Prostate gland (tissue), 2 donors: ENCODE measurements at regions not wholly inside any gene's neighbourhood (a gene's known extent, or its start where the extent isn't known, plus 50 kb on each side); places are given as distances from the start of the nearest gene placed in this dataset.

Source experiments
- DNase-seq: peaks from one replicate; pipeline ENCODE4 v3.0.0-alpha.2; 2019; ENCODE audit warnings: low spot score
- H3K27ac ChIP-seq, 2 donors: fragments of 200-600 bp; sonication (generic); 2 replicates each; pipeline ENCODE4 v1.5.1; 2017 to 2019
- H3K27me3 ChIP-seq: fragments of 200-600 bp; sonication (generic); replicated peaks from 2 replicates; pipeline ENCODE4 v1.5.1; 2019; ENCODE audit not compliant: insufficient read depth
- H3K36me3 ChIP-seq, 2 donors: fragments of 200-600 bp; sonication (generic); 1 replicate in 1 of 2; 2 replicates in 1 of 2; pipeline versions ENCODE4 v1.5.1 to v1.8.1; 2017 to 2019
- H3K4me1 ChIP-seq: fragments of 200-600 bp; sonication (generic); replicated peaks from 2 replicates; pipeline ENCODE4 v1.5.1; 2019
- H3K4me3 ChIP-seq, 2 donors: fragments of 200-600 bp; sonication (generic); 2 replicates each; pipeline ENCODE4 v1.5.1; 2017 to 2019
- H3K9me3 ChIP-seq: fragments of 200-600 bp; sonication (generic); 2 replicates; pipeline ENCODE4 v1.5.1; 2017
- CTCF ChIP-seq, 4 experiments: fragments of 200-600 bp in 2 of 4; fragments of 450-650 bp in 2 of 4; sonication (generic) in 2 of 4; IDR thresholded peaks; 1 replicate in 3 of 4; 2 replicates in 1 of 4; pipeline ENCODE4 v1.5.1; 2016 to 2019; ENCODE audit warnings: antibody characterized with exemption in 4 of 4, mild to moderate bottlenecking in 2 of 4, moderate library complexity in 2 of 4
- POLR2A ChIP-seq: fragments of 450-650 bp; IDR thresholded peaks from one replicate; pipeline ENCODE4 v1.6.1; 2016; ENCODE audit warnings: antibody characterized with exemption, mild to moderate bottlenecking
- POLR2AphosphoS5 ChIP-seq: sonication (generic); formaldehyde crosslinking; IDR thresholded peaks from one replicate; pipeline ENCODE4 v1.6.1; 2017; ENCODE audit warnings: antibody characterized with exemption
- WGBS: methylation state at CpG from one replicate; pipeline ENCODE4 v1.1.5; 2018; 5-methylcytosine and 5-hydroxymethylcytosine counted together
- intact Hi-C: fragments of 100-400 bp; cut with DNase I; formaldehyde crosslinking; loops from one replicate; pipeline ENCODE4 v1.14.2; 2022

- DNase-seq, result no peak
- Histone ChIP-seq H3K27me3 (no peaks in the 10 kb centered on the region), H3K9me3 (no peaks in the 10 kb centered on the region), H3K27ac (no peak overlapping the region), H3K36me3 (no peaks in the 10 kb centered on the region), H3K4me1 (no peaks in the 10 kb centered on the region), H3K4me3 (no peak overlapping the region)
- intact Hi-C loops, result no loop called here
- WGBS, result 95% methylated on average over 4 of the region's 4 CpGs
- TF ChIP-seq POLR2AphosphoS5, result no peak
- no peak for TF ChIP-seq CTCF (IDR thresholded peaks at IDR 0.05)
- no peak for TF ChIP-seq POLR2A
Measured at GRCh38 chr10:128609460-128609859, 483.2 kb upstream of the MKI67 start.

DNA sequence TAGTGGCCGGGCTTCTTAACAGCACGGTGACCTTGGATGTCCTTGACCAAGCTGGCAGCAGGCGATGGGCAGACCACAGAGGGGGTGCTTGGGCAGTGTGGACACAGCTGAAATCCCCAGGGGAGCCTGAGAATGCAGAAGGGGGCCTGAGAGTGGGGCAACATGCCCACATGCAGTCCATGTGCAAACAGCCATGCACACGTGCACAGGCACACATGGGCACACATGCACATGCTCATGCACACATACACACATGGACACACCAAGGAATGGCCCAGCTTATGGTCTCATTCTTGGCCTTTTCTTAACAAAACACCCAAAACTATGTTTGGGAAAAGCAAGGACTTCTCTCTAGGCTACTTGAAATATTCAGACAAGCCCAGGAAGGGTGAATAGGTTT lies 483.9 kb upstream of the MKI67 start:
- H3K27me3 ChIP-seq, result no peaks in the 10 kb centered on the region
- no peaks in the 10 kb centered on the region for H3K4me1 ChIP-seq
- no peaks in the 10 kb centered on the region for H3K36me3 ChIP-seq
- no peak for TF ChIP-seq POLR2A
- no peak for TF ChIP-seq POLR2AphosphoS5
- no peak for TF ChIP-seq CTCF (IDR thresholded peaks at IDR 0.05)
- WGBS, result 92% methylated on average over 4 of the region's 4 CpGs
- H3K4me3 ChIP-seq, result no peak overlapping the region
- no peak overlapping the region for H3K27ac ChIP-seq
- intact Hi-C loops, result no loop called here
- no peaks in the 10 kb centered on the region for H3K9me3 ChIP-seq
- no peak for DNase-seq

- 87% methylated on average over 7 of the region's 7 CpGs for WGBS
- intact Hi-C loops, result no loop called here
Measured at GRCh38 chr10:128612195-128612594, 486.0 kb upstream of the MKI67 start.

GRCh38 chr10:128612631-128613030 lies 486.4 kb upstream of the MKI67 start:
- TF ChIP-seq CTCF (IDR thresholded peaks at IDR 0.05) (no peak), POLR2AphosphoS5 (no peak), POLR2A (no peak)
- no peak overlapping the region for H3K4me3 ChIP-seq
- H3K27ac ChIP-seq, result no peak overlapping the region
- no peaks in the 10 kb centered on the region for H3K9me3 ChIP-seq
- no peak for DNase-seq
- no peaks in the 10 kb centered on the region for H3K27me3 ChIP-seq
- intact Hi-C loops, result no loop called here
- H3K4me1 ChIP-seq, result no peaks in the 10 kb centered on the region
- no peaks in the 10 kb centered on the region for H3K36me3 ChIP-seq
- 85% methylated on average over 9 of the region's 9 CpGs for WGBS

More at GRCh38 chr10:128612195-128612594, 486.0 kb upstream of the MKI67 start:
- H3K36me3 ChIP-seq, result no peaks in the 10 kb centered on the region
- no peaks in the 10 kb centered on the region for H3K9me3 ChIP-seq
- H3K27ac ChIP-seq, result no peak overlapping the region
- DNase-seq, result no peak
- no peak for TF ChIP-seq POLR2AphosphoS5
- no peak for TF ChIP-seq CTCF (IDR thresholded peaks at IDR 0.05)
- no peak for TF ChIP-seq POLR2A
- no peaks in the 10 kb centered on the region for H3K27me3 ChIP-seq
- no peak overlapping the region for H3K4me3 ChIP-seq
- no peaks in the 10 kb centered on the region for H3K4me1 ChIP-seq

GRCh38 chr10:128614016-128614605 lies 487.9 kb upstream of the MKI67 start:
- intact Hi-C loops, result no loop called here
- Histone ChIP-seq H3K36me3 (no peaks in the 10 kb centered on the region), H3K27ac (no peak overlapping the region), H3K27me3 (no peaks in the 10 kb centered on the region), H3K4me3 (no peak overlapping the region), H3K9me3 (no peaks in the 10 kb centered on the region), H3K4me1 (no peaks in the 10 kb centered on the region)
- TF ChIP-seq POLR2A (no peak), CTCF (IDR thresholded peaks at IDR 0.05) (no peak), POLR2AphosphoS5 (no peak)
- WGBS, result 88% methylated on average over 11 of the region's 11 CpGs
- no peak for DNase-seq
